T47D (cell line): ENCODE measurements at regions not wholly inside any gene's neighbourhood (a gene's known extent, or its start where the extent isn't known, plus 50 kb on each side); places are given as distances from the start of the nearest gene placed in this dataset.

Experiments
- DNase-seq, 2 experiments: peaks; one replicate each; pipeline versions ENCODE4 v3.0.0 to v3.0.0-alpha.2; 2011 to 2012; ENCODE audit warnings: low read depth in 1 of 2, low spot score in 1 of 2
- JUND ChIP-seq: IDR thresholded peaks from 2 replicates; pipeline ENCODE4 v1.6.1; 2012; ENCODE audit warnings: low read depth
- in situ Hi-C: cut with HindIII; loops from 2 replicates; pipeline ENCODE4 v1.10.0; 2016; ENCODE audit warnings: low sequenced_read_pairs, low pct_unique_long_range_greater_than_20kb

DNA sequence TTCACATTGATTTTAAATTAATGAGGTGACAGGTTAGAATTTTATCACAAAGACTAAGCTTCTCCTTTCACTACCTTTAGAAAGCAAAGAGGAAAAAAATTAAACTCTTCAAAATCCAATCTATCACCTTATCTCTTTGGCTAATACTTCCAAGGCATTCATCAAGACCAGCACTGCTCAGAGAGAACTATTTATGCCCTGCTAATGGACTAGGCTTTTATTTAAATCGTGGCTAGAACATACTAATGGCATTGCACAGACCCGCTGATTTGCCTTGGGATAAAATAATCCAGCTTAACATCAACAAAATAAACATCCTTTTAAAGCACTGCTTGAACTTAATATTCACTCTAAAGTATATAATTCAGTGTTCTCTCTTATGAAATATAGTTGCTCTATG lies 880.4 kb downstream of the HACE1 start:
- TF ChIP-seq JUND, result no peak
- in situ Hi-C loops, result no loop called here
- no peak for DNase-seq

DNA sequence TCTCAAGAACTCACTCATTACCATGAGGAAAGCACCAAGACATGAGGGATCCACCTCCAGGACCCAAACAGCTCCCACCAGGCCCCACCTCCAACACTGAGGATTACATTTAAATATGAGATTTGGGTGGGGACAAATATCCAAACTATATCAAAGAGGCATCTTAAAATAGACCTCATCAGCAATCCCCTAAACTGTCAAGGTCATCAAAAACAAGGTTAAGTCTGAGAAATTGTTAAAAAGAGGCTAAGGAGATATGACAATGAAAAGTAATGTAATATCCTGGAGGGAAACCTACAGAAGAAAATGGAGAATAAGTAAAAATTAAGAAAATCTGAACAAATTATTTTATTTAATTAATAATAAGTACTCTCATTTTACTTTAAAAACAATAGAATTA lies 922.3 kb downstream of the HACE1 start:
- TF ChIP-seq JUND, result no peak
- in situ Hi-C loops, result no loop called here
- no peak for DNase-seq

DNA sequence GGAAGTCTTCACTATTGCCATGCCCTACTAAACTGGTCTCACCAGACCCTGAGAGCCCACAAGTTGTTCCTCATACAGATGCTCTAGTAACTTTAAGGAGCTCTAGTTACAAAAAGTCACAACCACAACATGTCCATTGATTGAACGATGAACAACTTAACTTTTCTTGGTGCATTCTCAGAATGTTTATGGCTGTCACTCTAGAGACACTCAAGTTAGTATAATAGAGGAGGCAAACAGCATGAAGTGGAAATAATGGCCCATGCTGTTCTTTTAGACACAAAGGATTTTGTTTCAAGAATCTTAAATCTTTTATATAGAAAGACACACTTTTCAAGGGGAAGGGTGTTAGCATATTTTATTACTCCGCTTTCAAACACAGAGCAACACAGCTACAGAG lies 934.4 kb downstream of the HACE1 start:
- DNase-seq, result no peak
- no peak for TF ChIP-seq JUND
- in situ Hi-C loops, result no loop called here

DNA sequence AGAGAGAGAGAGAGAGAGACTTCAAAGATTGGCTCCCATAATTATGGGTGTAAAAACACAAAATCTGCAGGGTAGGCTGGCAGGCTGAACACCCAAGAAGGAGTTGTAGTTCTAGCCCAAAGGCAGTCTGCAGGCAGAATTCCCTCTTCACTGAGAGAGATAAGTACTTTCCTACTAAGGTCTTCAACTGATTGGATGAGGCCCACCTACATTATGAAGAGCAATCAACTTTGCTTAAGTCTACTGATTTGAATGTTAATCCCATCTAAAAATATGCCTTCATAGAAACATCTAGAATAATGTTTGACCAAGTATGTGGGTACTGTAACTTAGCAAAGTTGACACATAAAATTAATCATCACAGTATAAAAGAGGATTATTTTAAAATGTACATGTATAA lies 949.7 kb downstream of the HACE1 start:
- TF ChIP-seq JUND, result no peak
- DNase-seq, result no peak
- in situ Hi-C loops, result no loop called here

DNA sequence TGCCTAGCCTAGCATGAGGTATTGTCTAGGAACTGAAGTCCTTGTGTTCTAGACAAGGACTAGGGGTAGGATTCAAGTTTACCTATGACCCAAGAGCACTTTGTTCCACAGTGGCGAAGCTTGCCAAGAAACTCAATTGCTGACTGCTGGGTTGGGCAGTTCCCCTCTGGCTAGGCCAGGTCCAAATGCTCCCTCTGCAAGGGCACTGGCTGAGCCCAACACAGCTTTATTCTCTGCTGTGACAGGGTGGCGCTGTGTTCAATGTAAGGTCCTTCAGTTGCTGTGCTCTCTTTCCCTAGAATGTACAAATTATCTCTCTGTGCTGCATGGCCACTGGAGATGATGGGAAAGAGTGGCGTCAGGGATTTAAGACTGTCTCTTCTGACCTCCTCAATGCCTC lies 950.8 kb downstream of the HACE1 start:
- in situ Hi-C loops, result no loop called here
- TF ChIP-seq JUND, result no peak
- DNase-seq, result no peak

DNA sequence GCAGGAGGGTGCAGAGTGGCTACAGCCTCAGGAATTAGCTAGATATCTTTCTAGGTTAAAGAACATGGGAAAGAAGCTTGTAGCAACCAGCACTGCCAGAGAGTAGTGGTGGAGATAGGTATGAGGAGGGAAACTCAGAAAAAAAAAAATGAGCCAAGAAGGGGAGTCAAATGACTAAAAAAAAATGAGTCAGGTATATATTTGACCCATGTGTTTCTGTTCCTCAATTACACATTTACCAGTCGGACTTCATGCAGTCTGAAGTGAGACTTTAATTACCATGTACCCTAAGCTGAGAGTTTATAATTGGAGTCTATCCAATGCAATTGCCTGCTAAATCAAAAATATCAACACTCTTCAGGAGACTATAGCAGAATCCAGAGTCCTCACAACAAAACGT lies 964.6 kb downstream of the HACE1 start:
- in situ Hi-C loops, result no loop called here
- TF ChIP-seq JUND, result no peak
- DNase-seq, result no peak

DNA sequence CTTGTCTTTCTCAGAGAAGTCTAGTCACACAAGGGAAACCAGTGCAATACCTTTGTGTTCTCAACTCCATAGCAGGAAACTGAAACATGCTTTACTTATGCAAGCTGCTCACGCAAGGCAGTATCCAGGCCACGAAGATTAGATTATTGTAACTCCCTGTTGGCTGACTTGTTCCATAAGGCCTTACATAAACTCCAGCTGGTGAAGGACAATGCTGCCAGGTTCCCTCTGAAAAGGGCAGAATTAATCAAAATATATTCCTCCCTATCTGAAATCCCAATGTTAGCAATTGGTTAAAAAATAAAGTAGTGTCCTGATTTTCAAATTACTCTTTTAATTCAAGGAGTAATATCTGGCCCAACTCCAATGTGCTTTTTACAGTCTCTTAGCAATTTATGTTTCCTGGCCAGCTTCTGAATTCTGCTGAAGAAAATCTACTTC lies 966.6 kb downstream of the HACE1 start:
- no peak for TF ChIP-seq JUND
- in situ Hi-C loops, result no loop called here
- DNase-seq, result no peak

DNA sequence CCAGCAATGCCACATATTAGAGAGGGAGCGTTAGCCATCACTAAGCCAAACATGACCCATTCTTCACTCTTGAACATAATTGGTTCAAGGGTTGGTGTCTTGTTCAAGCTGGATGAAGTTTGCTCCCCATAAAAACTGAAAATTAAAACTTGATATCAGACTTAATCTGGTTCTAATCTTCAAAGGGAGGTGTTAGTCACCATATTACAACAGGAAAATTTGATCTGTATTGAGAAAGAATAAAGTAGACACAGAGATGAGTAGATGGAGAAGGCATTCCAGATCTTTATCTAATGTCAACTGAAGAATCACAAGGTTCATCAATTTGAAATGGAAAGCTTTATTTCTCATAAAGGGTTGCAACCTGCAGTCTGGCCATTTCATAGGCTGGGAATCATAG lies 972.8 kb downstream of the HACE1 start:
- no peak for DNase-seq
- in situ Hi-C loops, result no loop called here
- no peak for TF ChIP-seq JUND

DNA sequence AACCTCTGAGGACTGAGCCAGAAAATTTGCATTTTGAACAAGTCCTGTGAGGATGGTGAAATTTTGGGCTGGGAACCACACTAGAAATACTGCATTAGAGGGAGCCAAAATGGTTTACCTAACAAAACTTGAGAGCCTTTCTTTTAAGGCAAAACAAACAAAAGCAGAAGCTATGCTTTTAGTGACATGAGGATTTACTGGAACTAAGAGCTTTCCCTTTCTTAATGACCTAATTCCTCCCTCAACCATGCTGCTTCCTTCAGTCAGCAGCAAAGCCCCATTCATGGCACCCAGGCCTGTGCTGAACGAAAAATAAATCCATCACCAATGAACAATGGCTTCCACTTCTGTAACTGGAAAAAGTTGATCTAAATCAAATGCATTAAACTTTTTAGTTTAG lies 974.3 kb downstream of the HACE1 start:
- DNase-seq, result no peak
- TF ChIP-seq JUND, result no peak
- in situ Hi-C loops, result no loop called here

DNA sequence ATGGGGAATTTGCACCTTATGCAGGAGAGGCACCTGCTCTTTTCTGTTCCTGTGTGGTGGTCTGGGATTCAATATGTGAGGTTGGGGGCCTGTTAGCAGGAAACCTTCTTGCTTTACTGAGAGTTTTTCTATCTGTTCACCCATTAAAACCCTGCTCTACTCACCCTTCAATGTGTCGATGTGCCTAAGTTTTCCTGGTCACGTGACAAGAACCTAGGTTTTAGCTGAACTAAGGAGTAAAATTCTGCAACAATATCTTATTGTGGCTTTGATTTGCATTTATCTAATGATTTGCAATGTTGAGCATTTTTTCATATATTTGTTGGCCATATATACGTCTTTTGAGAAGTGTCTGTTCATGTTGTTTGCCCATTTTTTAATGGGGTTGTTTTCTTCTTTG lies 979.9 kb downstream of the HACE1 start:
- in situ Hi-C loops, result no loop called here
- no peak for TF ChIP-seq JUND
- no peak for DNase-seq

DNA sequence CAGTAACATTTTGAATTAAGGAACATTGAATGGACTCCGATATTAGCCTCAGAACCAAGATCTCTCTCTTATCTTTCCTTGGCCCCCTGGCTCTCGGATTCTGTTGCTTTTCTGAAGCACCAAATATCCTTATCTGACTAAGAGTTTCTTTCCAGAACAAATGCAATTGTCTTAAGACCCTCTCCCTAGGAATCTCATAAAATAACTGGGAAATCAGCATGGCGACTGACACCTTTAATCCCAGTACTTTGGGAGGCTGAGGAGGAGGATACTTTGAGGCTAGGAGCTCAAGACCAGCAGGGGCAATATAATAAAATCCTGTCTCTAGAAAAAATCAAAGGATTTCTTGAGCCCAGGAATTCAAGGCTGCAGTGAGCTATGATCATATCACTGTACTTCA lies 984.5 kb downstream of the HACE1 start:
- TF ChIP-seq JUND, result no peak
- no peak for DNase-seq
- in situ Hi-C loops, result no loop called here

DNA sequence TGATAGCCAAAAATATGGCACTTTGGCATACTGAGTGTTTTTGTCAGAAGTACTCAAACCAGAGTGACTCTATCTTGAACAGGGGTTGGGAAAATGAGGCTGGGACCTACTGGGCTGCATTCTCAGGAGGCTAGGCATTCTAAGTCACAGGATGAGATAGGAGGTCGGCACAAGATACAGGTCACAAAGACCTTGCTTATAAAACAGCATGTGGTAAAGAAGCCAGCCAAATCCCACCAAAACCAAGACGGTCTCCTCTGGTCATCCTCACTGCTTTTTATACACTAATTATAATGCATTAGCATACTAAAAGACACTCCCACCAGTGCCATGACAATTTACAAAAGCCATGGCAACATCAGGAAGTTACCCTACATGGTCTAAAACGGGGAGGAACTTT lies 985.1 kb downstream of the HACE1 start:
- in situ Hi-C loops, result no loop called here
- no peak for TF ChIP-seq JUND
- no peak for DNase-seq

DNA sequence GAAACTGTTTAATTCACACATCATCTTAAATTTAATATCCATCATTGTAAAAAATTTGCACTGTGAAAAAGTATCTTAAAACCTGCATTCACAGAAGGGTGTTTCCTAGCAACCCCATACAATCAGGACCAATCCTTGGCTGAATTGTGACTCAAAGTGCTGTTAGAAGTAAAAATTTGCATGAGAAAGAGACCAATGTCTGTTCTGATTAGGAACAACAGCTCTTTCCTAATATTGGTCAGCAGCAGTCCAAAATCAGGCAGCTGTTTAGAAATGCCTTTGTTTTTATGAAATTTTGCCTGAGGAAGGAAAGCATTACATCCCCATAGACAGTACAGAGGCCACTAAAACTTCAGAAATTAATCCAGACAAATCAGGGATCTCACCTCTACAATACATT lies 987.0 kb downstream of the HACE1 start:
- in situ Hi-C loops, result no loop called here
- TF ChIP-seq JUND, result no peak
- no peak for DNase-seq

DNA sequence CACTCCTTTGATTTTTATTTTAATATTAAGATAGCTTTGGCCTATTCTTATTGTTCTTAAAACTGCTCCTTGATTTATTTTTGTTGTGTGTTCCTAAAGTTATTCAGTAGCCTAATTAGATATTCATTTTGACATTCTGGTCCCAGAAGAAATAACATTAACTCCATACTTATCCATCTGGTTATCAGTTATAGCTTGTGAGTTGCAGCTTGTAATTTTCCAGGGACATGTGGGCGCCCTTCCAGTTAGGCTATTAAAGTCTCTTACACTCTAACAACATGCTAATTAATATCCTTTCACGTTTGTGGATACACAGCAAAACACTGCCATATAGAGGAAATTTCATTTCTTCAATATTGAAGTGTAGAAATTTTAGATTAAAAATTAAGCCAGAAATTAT lies 987.5 kb downstream of the HACE1 start:
- in situ Hi-C loops, result no loop called here
- DNase-seq, result no peak
- no peak for TF ChIP-seq JUND

DNA sequence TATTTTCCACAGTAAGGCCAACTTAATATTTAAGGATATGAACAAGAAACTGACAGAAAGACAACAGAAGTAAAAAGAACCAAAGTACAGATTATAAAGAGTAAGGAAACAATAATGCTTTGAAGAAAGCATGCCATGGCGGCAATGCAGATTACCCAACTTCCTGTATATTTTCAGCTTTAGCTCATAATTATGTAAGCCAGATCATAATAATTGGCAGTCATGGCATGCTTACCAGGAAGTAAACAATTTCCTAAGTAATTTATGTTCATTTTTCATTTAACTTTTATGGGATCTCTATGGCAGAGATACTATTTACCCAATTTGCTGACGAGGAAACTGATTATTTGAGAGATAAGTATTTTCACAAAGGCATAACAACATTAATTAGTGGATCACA lies 988.7 kb downstream of the HACE1 start:
- no peak for DNase-seq
- in situ Hi-C loops, result no loop called here
- no peak for TF ChIP-seq JUND
